A673 (cell line): ENCODE measurements at regions not wholly inside any gene's neighbourhood (a gene's known extent, or its start where the extent isn't known, plus 50 kb on each side); places are given as distances from the start of the nearest gene placed in this dataset.

ENCODE experiments used
- BruUV-seq: library from RNA; stranded (reverse); fragments of 400-500 nt; replicated peaks from 2 replicates; lab custom pipeline; 2021; lab: Mats Ljungman, UMichigan
- CTCF ChIA-PET: fragments of 300-600 bp; sonication (Branson Sonifier 250); formaldehyde crosslinking; loops from one replicate; lab custom pipeline; 2022; ENCODE audit warnings: antibody characterized with exemption; lab: Charles Lee
- POLR2A ChIA-PET: fragments of 300-600 bp; sonication (Branson Sonifier 250); formaldehyde crosslinking; loops from one replicate; lab custom pipeline; 2022; ENCODE audit warnings: antibody characterized with exemption; ENCODE audit not compliant: low non-redundant PET; lab: Charles Lee
- DNase-seq: peaks from one replicate; pipeline ENCODE4 v3.0.0-alpha.2; 2015; ENCODE audit warnings: low spot score
- H3K27ac ChIP-seq: fragments of 200-600 bp; sonication (generic); 2 replicates; pipeline ENCODE4 v1.5.1; 2016; ENCODE audit warnings: mixed run types, low read depth, mild to moderate bottlenecking, mixed read lengths, antibody characterized with exemption, low read length; ENCODE audit not compliant: poor library complexity, severe bottlenecking
- H3K27me3 ChIP-seq: fragments of 200-600 bp; sonication (generic); replicated peaks from 2 replicates; pipeline ENCODE4 v1.6.1; 2017; ENCODE audit warnings: mixed run types, low read depth, mild to moderate bottlenecking, mixed read lengths, antibody characterized with exemption, low read length; ENCODE audit not compliant: insufficient read depth, poor library complexity
- H3K36me3 ChIP-seq: fragments of 200-600 bp; sonication (generic); 2 replicates; pipeline ENCODE4 v1.6.1; 2016; ENCODE audit warnings: mixed run types, mild to moderate bottlenecking, mixed read lengths, antibody characterized with exemption, low read length; ENCODE audit not compliant: insufficient read depth, poor library complexity, severe bottlenecking
- H3K4me1 ChIP-seq: fragments of 200-600 bp; sonication (generic); 2 replicates; pipeline ENCODE4 v1.6.1; 2017; ENCODE audit warnings: mixed run types, mild to moderate bottlenecking, mixed read lengths, antibody characterized with exemption, low read length; ENCODE audit not compliant: insufficient read depth, poor library complexity, severe bottlenecking
- H3K4me3 ChIP-seq: fragments of 200-600 bp; sonication (generic); 2 replicates; pipeline ENCODE4 v1.5.1; 2016; ENCODE audit warnings: low read depth, mixed run types, mild to moderate bottlenecking, mixed read lengths, low read length; ENCODE audit not compliant: poor library complexity, severe bottlenecking
- H3K9me3 ChIP-seq: fragments of 200-600 bp; sonication (generic); 2 replicates; pipeline ENCODE4 v1.6.1; 2016; ENCODE audit warnings: mixed run types, low read depth, mild to moderate bottlenecking, mixed read lengths, antibody characterized with exemption, low read length; ENCODE audit not compliant: poor library complexity, severe bottlenecking
- CTCF ChIP-seq: fragments of 300-800, 200-600 bp; sonication (generic); conservative IDR thresholded peaks from 2 replicates; pipeline ENCODE4 v1.5.1; 2017; ENCODE audit warnings: low read depth, mild to moderate bottlenecking, antibody characterized with exemption, low read length, moderate library complexity, mixed read lengths
- EZH2 ChIP-seq: fragments of 200-600 bp; sonication (generic); IDR thresholded peaks from 2 replicates; pipeline ENCODE4 v1.6.1; 2017; ENCODE audit warnings: borderline replicate concordance, low read depth, mild to moderate bottlenecking, mixed read lengths, antibody characterized with exemption, low read length; ENCODE audit not compliant: poor library complexity, severe bottlenecking
- intact Hi-C: fragments of 100-400 bp; cut with micrococcal nuclease; formaldehyde crosslinking; loops from one replicate; pipeline ENCODE4 v1.10.0; 2022; ENCODE audit not compliant: unreplicated experiment

- intact Hi-C loops: no loop called here
- no peak for DNase-seq
- CTCF ChIA-PET: no interaction called here
- Histone ChIP-seq H3K27ac (no peak overlapping the region), H3K4me3 (no peak overlapping the region), H3K36me3 (no peaks in the 10 kb centered on the region), H3K9me3 (no peaks in the 10 kb centered on the region), H3K4me1 (no peaks in the 10 kb centered on the region), H3K27me3 (no peaks in the 10 kb centered on the region)
- TF ChIP-seq CTCF (no peak), EZH2 (no peak)
- POLR2A ChIA-PET: no interaction called here
- BruUV-seq: no TSS peak
Observed at GRCh38 chr7:86013662-86014061, 630.0 kb upstream of the GRM3 start.

- H3K4me1 ChIP-seq: no peaks in the 10 kb centered on the region
- ChIA-PET POLR2A (no interaction called here), CTCF (no interaction called here)
- H3K27ac ChIP-seq: no peak overlapping the region
- TF ChIP-seq EZH2 (no peak), CTCF (no peak)
- H3K36me3 ChIP-seq: no peaks in the 10 kb centered on the region
- intact Hi-C loops: no loop called here
- BruUV-seq: no TSS peak
- H3K4me3 ChIP-seq: no peak overlapping the region
- H3K27me3 ChIP-seq: no peaks in the 10 kb centered on the region
- DNase-seq: no peak
- H3K9me3 ChIP-seq: no peaks in the 10 kb centered on the region
Observed at GRCh38 chr7:86012971-86013370, 630.7 kb upstream of the GRM3 start.

GRCh38 chr7:86008898-86009297 lies 634.8 kb upstream of the GRM3 start:
- DNase-seq: no peak
- CTCF ChIA-PET: no interaction called here
- no peaks in the 10 kb centered on the region for H3K4me1 ChIP-seq
- H3K9me3 ChIP-seq: no peaks in the 10 kb centered on the region
- no peak for TF ChIP-seq CTCF
- no peak for TF ChIP-seq EZH2
- POLR2A ChIA-PET: no interaction called here
- H3K27ac ChIP-seq: no peak overlapping the region
- intact Hi-C loops: no loop called here
- no peak overlapping the region for H3K4me3 ChIP-seq
- H3K27me3 ChIP-seq: no peaks in the 10 kb centered on the region
- no TSS peak for BruUV-seq
- H3K36me3 ChIP-seq: no peaks in the 10 kb centered on the region
